ENCODE measurements at regions not wholly inside any gene's neighbourhood (a gene's known extent, or its start where the extent isn't known, plus 50 kb on each side); places are given as distances from the start of the nearest gene placed in this dataset.

GRCh38 chr2:53103679-53104078 lies 663.9 kb upstream of the CHAC2 start:
- DNase-seq (ENCODE audit: low spot score): no peak
- in situ Hi-C loops (cut with HindIII; ENCODE audit: low sequenced_read_pairs): no loop called here

- no peak for DNase-seq (ENCODE audit: low spot score)
- in situ Hi-C loops (cut with HindIII; ENCODE audit: low sequenced_read_pairs): no loop called here
Observed at GRCh38 chr2:53098696-53099078, 668.9 kb upstream of the CHAC2 start.

GRCh38 chr2:53096351-53096750 lies 671.3 kb upstream of the CHAC2 start:
- no peak for DNase-seq (ENCODE audit: low spot score)
- in situ Hi-C loops (cut with HindIII; ENCODE audit: low sequenced_read_pairs): no loop called here

GRCh38 chr2:53095664-53096063 lies 671.9 kb upstream of the CHAC2 start:
- no peak for DNase-seq (ENCODE audit: low spot score)
- in situ Hi-C loops (cut with HindIII; ENCODE audit: low sequenced_read_pairs): no loop called here

GRCh38 chr2:53095227-53095626 lies 672.4 kb upstream of the CHAC2 start:
- no peak for DNase-seq (ENCODE audit: low spot score)
- in situ Hi-C loops (cut with HindIII; ENCODE audit: low sequenced_read_pairs): no loop called here

- in situ Hi-C loops (cut with HindIII; ENCODE audit: low sequenced_read_pairs): no loop called here
- no peak for DNase-seq (ENCODE audit: low spot score)
Observed at GRCh38 chr2:53093355-53093754, 674.2 kb upstream of the CHAC2 start.

GRCh38 chr2:53091183-53091582 lies 676.4 kb upstream of the CHAC2 start:
- in situ Hi-C loops (cut with HindIII; ENCODE audit: low sequenced_read_pairs): no loop called here
- DNase-seq (ENCODE audit: low spot score): no peak

- in situ Hi-C loops (cut with HindIII; ENCODE audit: low sequenced_read_pairs): no loop called here
- no peak for DNase-seq (ENCODE audit: low spot score)
Observed at GRCh38 chr2:53087874-53088461, 679.6 kb upstream of the CHAC2 start.

GRCh38 chr2:53087262-53087873 lies 680.2 kb upstream of the CHAC2 start:
- in situ Hi-C loops (cut with HindIII; ENCODE audit: low sequenced_read_pairs): no loop called here
- DNase-seq (ENCODE audit: low spot score): no peak

GRCh38 chr2:53077413-53077812 lies 690.2 kb upstream of the CHAC2 start:
- no peak for DNase-seq (ENCODE audit: low spot score)
- in situ Hi-C loops (cut with HindIII; ENCODE audit: low sequenced_read_pairs): no loop called here

- in situ Hi-C loops (cut with HindIII; ENCODE audit: low sequenced_read_pairs): no loop called here
- no peak for DNase-seq (ENCODE audit: low spot score)
Observed at GRCh38 chr2:53075760-53076159, 691.8 kb upstream of the CHAC2 start.

- DNase-seq (ENCODE audit: low spot score): no peak
- in situ Hi-C loops (cut with HindIII; ENCODE audit: low sequenced_read_pairs): no loop called here
Observed at GRCh38 chr2:53067533-53067932, 700.1 kb upstream of the CHAC2 start.

- no peak for DNase-seq (ENCODE audit: low spot score)
- in situ Hi-C loops (cut with HindIII; ENCODE audit: low sequenced_read_pairs): no loop called here
Observed at GRCh38 chr2:53067056-53067455, 700.5 kb upstream of the CHAC2 start.

GRCh38 chr2:53064154-53064553 lies 703.5 kb upstream of the CHAC2 start:
- no peak for DNase-seq (ENCODE audit: low spot score)
- in situ Hi-C loops (cut with HindIII; ENCODE audit: low sequenced_read_pairs): no loop called here

- DNase-seq (ENCODE audit: low spot score): no peak
- in situ Hi-C loops (cut with HindIII; ENCODE audit: low sequenced_read_pairs): no loop called here
Observed at GRCh38 chr2:53058526-53058925, 709.1 kb upstream of the CHAC2 start.

GRCh38 chr2:53053937-53054336 lies 713.7 kb upstream of the CHAC2 start:
- no peak for DNase-seq (ENCODE audit: low spot score)
- in situ Hi-C loops (cut with HindIII; ENCODE audit: low sequenced_read_pairs): no loop called here

GRCh38 chr2:53051157-53051556 lies 716.4 kb upstream of the CHAC2 start:
- in situ Hi-C loops (cut with HindIII; ENCODE audit: low sequenced_read_pairs): no loop called here
- no peak for DNase-seq (ENCODE audit: low spot score)

- DNase-seq (ENCODE audit: low spot score): no peak
- in situ Hi-C loops (cut with HindIII; ENCODE audit: low sequenced_read_pairs): no loop called here
Observed at GRCh38 chr2:53040536-53041229, 726.9 kb upstream of the CHAC2 start.

GRCh38 chr2:53036196-53036595 lies 731.4 kb upstream of the CHAC2 start:
- in situ Hi-C loops (cut with HindIII; ENCODE audit: low sequenced_read_pairs): no loop called here
- DNase-seq (ENCODE audit: low spot score): no peak

- DNase-seq (ENCODE audit: low spot score): no peak
- in situ Hi-C loops (cut with HindIII; ENCODE audit: low sequenced_read_pairs): no loop called here
Observed at GRCh38 chr2:53035153-53035552, 732.5 kb upstream of the CHAC2 start.

GRCh38 chr2:53033411-53033810 lies 734.2 kb upstream of the CHAC2 start:
- no peak for DNase-seq (ENCODE audit: low spot score)
- in situ Hi-C loops (cut with HindIII; ENCODE audit: low sequenced_read_pairs): no loop called here

All from G401 (cell line).